B cell (primary cell): ENCODE measurements at regions not wholly inside any gene's neighbourhood (a gene's known extent, or its start where the extent isn't known, plus 50 kb on each side); places are given as distances from the start of the nearest gene placed in this dataset.

ENCODE experiments used
- ATAC-seq: fragments of 200-7000 bp; cut with Tn5 transposase; one replicate; pipeline ENCODE4 v1.10.0; 2021; ENCODE audit warnings: low read depth, mild to moderate bottlenecking, moderate number of reproducible peaks, moderate library complexity
- CTCF ChIA-PET: fragments of 350-600 bp; sonication (Branson Sonifier 250); formaldehyde crosslinking; loops from one replicate; lab custom pipeline; 2021; ENCODE audit warnings: antibody characterized with exemption, inconsistent platforms; lab: Charles Lee
- POLR2A ChIA-PET: fragments of 350-600 bp; sonication (Branson Sonifier 250); formaldehyde crosslinking; loops from one replicate; lab custom pipeline; 2021; ENCODE audit warnings: antibody characterized with exemption; lab: Charles Lee
- DNase-seq: peaks from one replicate; pipeline ENCODE4 v3.0.0; 2013
- H2AFZ ChIP-seq: 2 replicates; pipeline ENCODE4 v1.6.1; 2012; ENCODE audit warnings: mild to moderate bottlenecking, low read depth, low read length; ENCODE audit not compliant: insufficient read depth, poor library complexity, severe bottlenecking
- H3K27ac ChIP-seq, 2 donors: 1 replicate in 1 of 2; 2 replicates in 1 of 2; pipeline ENCODE4 v1.5.1; 2012 to 2013; ENCODE audit warnings: low read length in 2 of 2, mild to moderate bottlenecking in 2 of 2, moderate library complexity in 1 of 2
- H3K27me3 ChIP-seq, 4 experiments: fragments of 200-600 bp in 1 of 4; sonication (generic) in 1 of 4; replicated peaks in 1 of 4; 1 replicate in 2 of 4; 2 replicates in 2 of 4; pipeline versions ENCODE4 v1.6.1 to v1.7.0; 2013 to 2016; ENCODE audit warnings: low read length in 3 of 4, mild to moderate bottlenecking in 2 of 4, mixed read lengths in 1 of 4, moderate library complexity in 1 of 4; ENCODE audit not compliant: insufficient read depth in 4 of 4, control insufficient read depth in 3 of 4; ENCODE audit errors: control extremely low read depth in 1 of 4
- H3K36me3 ChIP-seq, 2 experiments: replicated peaks in 1 of 2; 1 replicate in 1 of 2; 2 replicates in 1 of 2; pipeline versions ENCODE4 v1.6.1 to v1.7.1; 2013; ENCODE audit warnings: low read length in 1 of 2; ENCODE audit not compliant: insufficient read depth in 2 of 2, control insufficient read depth in 1 of 2; ENCODE audit errors: control extremely low read depth in 1 of 2, extremely low read depth in 1 of 2
- H3K4me1 ChIP-seq, 2 donors: fragments of 200-600 bp in 1 of 2; sonication (generic) in 1 of 2; 1 replicate in 1 of 2; 2 replicates in 1 of 2; pipeline versions ENCODE4 v1.5.1 to v1.6.1; 2013 to 2017; ENCODE audit warnings: low read length in 2 of 2; ENCODE audit not compliant: control insufficient read depth in 2 of 2, insufficient read depth in 2 of 2
- H3K4me2 ChIP-seq: replicated peaks from 2 replicates; pipeline ENCODE3; 2012; ENCODE audit warnings: mild to moderate bottlenecking, low read depth, low read length; ENCODE audit not compliant: poor library complexity, severe bottlenecking
- H3K4me3 ChIP-seq, 5 experiments: fragments of 200-600 bp in 1 of 5; sonication (generic) in 1 of 5; 1 replicate in 3 of 5; 2 replicates in 2 of 5; pipeline versions ENCODE4 v1.5.1 to v1.7.0; 2011 to 2016; ENCODE audit warnings: low read length in 4 of 5, mild to moderate bottlenecking in 4 of 5, low read depth in 2 of 5, control low read depth in 1 of 5, moderate library complexity in 1 of 5; ENCODE audit not compliant: insufficient read depth in 1 of 5; ENCODE audit errors: control extremely low read depth in 1 of 5, extremely low read depth in 1 of 5
- H3K79me2 ChIP-seq: fragments of 200-600 bp; sonication (generic); one replicate; pipeline ENCODE4 v1.6.0; 2016; ENCODE audit warnings: low read length; ENCODE audit not compliant: control insufficient read depth, insufficient read depth
- H3K9ac ChIP-seq: fragments of 200-600 bp; sonication (generic); 2 replicates; pipeline ENCODE4 v1.6.1; 2017; ENCODE audit warnings: mild to moderate bottlenecking, low read length, moderate library complexity
- H3K9me3 ChIP-seq, 3 donors: one replicate each; pipeline versions ENCODE4 v1.6.1 to v1.7.1; 2013; ENCODE audit warnings: low read length in 2 of 3; ENCODE audit not compliant: control insufficient read depth in 2 of 3, insufficient read depth in 1 of 3; ENCODE audit errors: control extremely low read depth in 1 of 3
- H4K20me1 ChIP-seq: 2 replicates; pipeline ENCODE4 v1.6.0; 2012; ENCODE audit warnings: mild to moderate bottlenecking, low read length; ENCODE audit not compliant: insufficient read depth, control insufficient read depth, poor library complexity, severe bottlenecking
- H3K27ac Mint-ChIP-seq: one replicate; pipeline ENCODE4 v1.8.0; 2021; ENCODE audit warnings: mixed read lengths
- H3K27me3 Mint-ChIP-seq: one replicate; pipeline ENCODE4 v1.8.0; 2021; ENCODE audit warnings: mixed read lengths
- H3K4me1 Mint-ChIP-seq: one replicate; pipeline ENCODE4 v1.8.0; 2021; ENCODE audit warnings: mixed read lengths
- H3K4me3 Mint-ChIP-seq: one replicate; pipeline ENCODE4 v1.8.0; 2021; ENCODE audit warnings: mixed read lengths
- H3K9me3 Mint-ChIP-seq: one replicate; pipeline ENCODE4 v1.8.0; 2022; ENCODE audit warnings: mixed read lengths; ENCODE audit not compliant: insufficient read depth
- EZH2 ChIP-seq: IDR thresholded peaks from 2 replicates; pipeline ENCODE4 v1.6.1; 2012; ENCODE audit warnings: borderline replicate concordance, low read depth, mild to moderate bottlenecking, moderate library complexity, low read length; ENCODE audit not compliant: insufficient read depth, poor library complexity, severe bottlenecking
- WGBS: methylation state at CpG from one replicate; pipeline ENCODE4 v1.1.5; 2013; ENCODE audit warnings: missing lambda C conversion rate; ENCODE audit not compliant: insufficient coverage; 5-methylcytosine and 5-hydroxymethylcytosine counted together
- intact Hi-C: fragments of 100-400 bp; cut with micrococcal nuclease; formaldehyde crosslinking; loops from one replicate; pipeline ENCODE4 v1.10.0; 2022
- TF ChIP-seq, protein P1 (sequence below): fragments of 200-600 bp; IDR thresholded peaks from one replicate; pipeline ENCODE4 v1.8.0; 2022; ENCODE audit warnings: antibody characterized with exemption, mild to moderate bottlenecking

DNA sequence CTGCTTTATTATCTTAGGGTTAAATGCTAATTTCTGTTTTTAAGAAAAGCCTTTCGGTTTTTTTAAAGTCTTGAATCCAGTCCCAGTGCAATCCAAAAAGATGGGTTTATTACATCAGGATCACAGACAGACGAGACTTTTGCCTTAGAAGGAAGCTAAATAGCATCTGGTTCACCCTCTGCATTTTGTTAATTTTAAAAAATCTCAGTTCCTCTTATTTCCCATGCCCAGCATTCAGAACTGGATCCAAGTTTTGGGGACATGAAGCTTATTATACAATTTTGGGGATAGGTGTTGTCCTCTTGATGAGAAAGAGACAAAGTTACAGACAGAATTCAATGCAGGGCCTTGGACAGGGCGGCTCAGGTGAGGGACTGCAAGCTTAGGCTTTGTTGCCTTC, 181.5 kb upstream of the LYSMD4 start:
- Histone ChIP-seq H3K4me2 (no peak overlapping the region), H3K36me3 (no peaks in the 10 kb centered on the region), H3K9me3 (no peaks in the 10 kb centered on the region), H3K4me3 (no peak overlapping the region), H3K4me1 (peaks cover 2 to 8% of the 10 kb centered on the region in 2 donors), H3K79me2 (no peaks in the 10 kb centered on the region), H4K20me1 (no peaks in the 10 kb centered on the region), H3K27ac (no peak overlapping the region), H3K27me3 (peaks cover 0 to 11% (median 0%) of the 10 kb centered on the region in 4 experiments), H3K9ac (no peak overlapping the region), H2AFZ (no peak overlapping the region)
- TF ChIP-seq, protein P1, sequence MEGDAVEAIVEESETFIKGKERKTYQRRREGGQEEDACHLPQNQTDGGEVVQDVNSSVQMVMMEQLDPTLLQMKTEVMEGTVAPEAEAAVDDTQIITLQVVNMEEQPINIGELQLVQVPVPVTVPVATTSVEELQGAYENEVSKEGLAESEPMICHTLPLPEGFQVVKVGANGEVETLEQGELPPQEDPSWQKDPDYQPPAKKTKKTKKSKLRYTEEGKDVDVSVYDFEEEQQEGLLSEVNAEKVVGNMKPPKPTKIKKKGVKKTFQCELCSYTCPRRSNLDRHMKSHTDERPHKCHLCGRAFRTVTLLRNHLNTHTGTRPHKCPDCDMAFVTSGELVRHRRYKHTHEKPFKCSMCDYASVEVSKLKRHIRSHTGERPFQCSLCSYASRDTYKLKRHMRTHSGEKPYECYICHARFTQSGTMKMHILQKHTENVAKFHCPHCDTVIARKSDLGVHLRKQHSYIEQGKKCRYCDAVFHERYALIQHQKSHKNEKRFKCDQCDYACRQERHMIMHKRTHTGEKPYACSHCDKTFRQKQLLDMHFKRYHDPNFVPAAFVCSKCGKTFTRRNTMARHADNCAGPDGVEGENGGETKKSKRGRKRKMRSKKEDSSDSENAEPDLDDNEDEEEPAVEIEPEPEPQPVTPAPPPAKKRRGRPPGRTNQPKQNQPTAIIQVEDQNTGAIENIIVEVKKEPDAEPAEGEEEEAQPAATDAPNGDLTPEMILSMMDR, result no peak
- TF ChIP-seq EZH2, result no peak
- DNase-seq, result no peak
- Mint-ChIP-seq H3K9me3 (no peaks in the 10 kb centered on the region), H3K4me3 (no peak overlapping the region), H3K4me1 (peaks cover 5% of the 10 kb centered on the region), H3K27me3 (peaks cover 26% of the 10 kb centered on the region), H3K27ac (no peak overlapping the region)
- POLR2A ChIA-PET, result no interaction called here
- intact Hi-C loops, result no loop called here
- WGBS, result 92% methylated on average over 2 of the region's 3 CpGs
- CTCF ChIA-PET, result no interaction called here
- no peak for ATAC-seq

DNA sequence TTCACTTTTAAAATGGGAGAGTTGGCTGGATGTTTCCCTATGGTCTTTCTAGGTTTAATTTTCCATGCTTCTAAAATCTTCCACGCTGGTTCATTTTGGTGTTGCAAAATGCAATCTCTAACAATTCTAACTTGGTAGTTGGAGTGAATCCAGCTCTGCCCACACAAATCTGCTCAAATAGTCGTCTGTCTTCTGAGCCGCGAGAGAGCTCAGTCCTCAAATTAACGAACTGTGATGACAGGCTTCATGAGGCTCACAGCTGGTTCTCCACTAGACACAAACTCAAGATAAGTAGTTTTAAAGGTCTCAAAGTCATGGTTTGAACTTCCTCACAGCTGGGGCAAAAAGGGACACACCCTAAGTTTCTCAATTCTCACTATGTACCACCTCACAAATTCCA, 178.6 kb upstream of the LYSMD4 start:
- Histone ChIP-seq H3K9me3 (peaks cover 0 to 3% (median 0%) of the 10 kb centered on the region in 3 donors), H3K27me3 (no peaks in the 10 kb centered on the region), H3K9ac (no peak overlapping the region), H3K4me2 (no peak overlapping the region), H3K4me3 (no peak overlapping the region), H3K79me2 (no peaks in the 10 kb centered on the region), H3K27ac (no peak overlapping the region), H4K20me1 (no peaks in the 10 kb centered on the region), H2AFZ (no peak overlapping the region), H3K36me3 (no peaks in the 10 kb centered on the region), H3K4me1 (peaks cover 2 to 8% of the 10 kb centered on the region in 2 donors)
- intact Hi-C loops, result no loop called here
- Mint-ChIP-seq H3K4me1 (peaks cover 5% of the 10 kb centered on the region), H3K9me3 (no peaks in the 10 kb centered on the region), H3K27ac (no peak overlapping the region), H3K4me3 (no peak overlapping the region), H3K27me3 (peaks cover 19% of the 10 kb centered on the region)
- WGBS, result no CpG with 5 or more reads among the region's 5 CpGs
- TF ChIP-seq, protein P1, result no peak
- DNase-seq (no peak), ATAC-seq (no peak)
- POLR2A ChIA-PET, result no interaction called here
- CTCF ChIA-PET, result no interaction called here
